RWPE2 (cell line): ENCODE measurements at regions not wholly inside any gene's neighbourhood (a gene's known extent, or its start where the extent isn't known, plus 50 kb on each side); places are given as distances from the start of the nearest gene placed in this dataset.
"Not testable (repeated sequence)": the region's sequence is repeated elsewhere in the genome, so short reads cannot be mapped to it uniquely, and the experiment has no call there.

Source experiments
- ATAC-seq: fragments of 200-7000 bp; cut with Tn5 transposase; 3 replicates; pipeline ENCODE4 v1.9.1; 2021; ENCODE audit warnings: low read depth
- DNase-seq: peaks from one replicate; pipeline ENCODE4 v3.0.0-alpha.2; 2020; ENCODE audit warnings: low spot score
- H3K27ac ChIP-seq: fragments of 450-650 bp; 2 replicates; pipeline ENCODE4 v1.5.1; 2017; ENCODE audit warnings: mild to moderate bottlenecking; ENCODE audit not compliant: poor library complexity, severe bottlenecking
- H3K27me3 ChIP-seq: fragments of 250-450 bp; sonication (Bioruptor Pico); 2 replicates; pipeline ENCODE4 v1.5.1; 2021; ENCODE audit warnings: mild to moderate bottlenecking, moderate library complexity; ENCODE audit not compliant: insufficient read depth, poor library complexity, severe bottlenecking
- H3K36me3 ChIP-seq: fragments of 250-450 bp; sonication (Bioruptor Pico); 2 replicates; pipeline ENCODE4 v1.5.1; 2020; ENCODE audit warnings: low read depth, mild to moderate bottlenecking, moderate library complexity
- H3K4me1 ChIP-seq: fragments of 250-450 bp; sonication (Bioruptor Pico); 2 replicates; pipeline ENCODE4 v1.5.1; 2021; ENCODE audit warnings: mild to moderate bottlenecking, moderate library complexity; ENCODE audit not compliant: insufficient read depth, poor library complexity, severe bottlenecking
- H3K4me3 ChIP-seq: fragments of 250-450 bp; sonication (Bioruptor Pico); 2 replicates; pipeline ENCODE4 v1.5.1; 2021; ENCODE audit warnings: mild to moderate bottlenecking, moderate library complexity; ENCODE audit not compliant: severe bottlenecking
- H3K9me3 ChIP-seq: fragments of 250-450 bp; sonication (Bioruptor Pico); 2 replicates; pipeline ENCODE4 v1.5.1; 2021; ENCODE audit warnings: mild to moderate bottlenecking, moderate library complexity; ENCODE audit not compliant: severe bottlenecking
- TF ChIP-seq, protein P1 (sequence below): fragments of 450-650 bp; IDR thresholded peaks from one replicate; pipeline ENCODE4 v1.5.1; 2017; ENCODE audit warnings: mild to moderate bottlenecking, moderate library complexity; ENCODE audit not compliant: poor library complexity, severe bottlenecking

- H3K9me3 ChIP-seq, ATAC-seq, H3K36me3 ChIP-seq, H3K27ac ChIP-seq, H3K27me3 ChIP-seq, H3K4me1 ChIP-seq, DNase-seq, H3K4me3 ChIP-seq: not testable (repeated sequence)
- TF ChIP-seq, protein P1, sequence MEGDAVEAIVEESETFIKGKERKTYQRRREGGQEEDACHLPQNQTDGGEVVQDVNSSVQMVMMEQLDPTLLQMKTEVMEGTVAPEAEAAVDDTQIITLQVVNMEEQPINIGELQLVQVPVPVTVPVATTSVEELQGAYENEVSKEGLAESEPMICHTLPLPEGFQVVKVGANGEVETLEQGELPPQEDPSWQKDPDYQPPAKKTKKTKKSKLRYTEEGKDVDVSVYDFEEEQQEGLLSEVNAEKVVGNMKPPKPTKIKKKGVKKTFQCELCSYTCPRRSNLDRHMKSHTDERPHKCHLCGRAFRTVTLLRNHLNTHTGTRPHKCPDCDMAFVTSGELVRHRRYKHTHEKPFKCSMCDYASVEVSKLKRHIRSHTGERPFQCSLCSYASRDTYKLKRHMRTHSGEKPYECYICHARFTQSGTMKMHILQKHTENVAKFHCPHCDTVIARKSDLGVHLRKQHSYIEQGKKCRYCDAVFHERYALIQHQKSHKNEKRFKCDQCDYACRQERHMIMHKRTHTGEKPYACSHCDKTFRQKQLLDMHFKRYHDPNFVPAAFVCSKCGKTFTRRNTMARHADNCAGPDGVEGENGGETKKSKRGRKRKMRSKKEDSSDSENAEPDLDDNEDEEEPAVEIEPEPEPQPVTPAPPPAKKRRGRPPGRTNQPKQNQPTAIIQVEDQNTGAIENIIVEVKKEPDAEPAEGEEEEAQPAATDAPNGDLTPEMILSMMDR = peak; percentile 29
These were observed 296.6 kb downstream of the ZNF37A start for GRCh38 chr10:38390725-38391124.

DNA sequence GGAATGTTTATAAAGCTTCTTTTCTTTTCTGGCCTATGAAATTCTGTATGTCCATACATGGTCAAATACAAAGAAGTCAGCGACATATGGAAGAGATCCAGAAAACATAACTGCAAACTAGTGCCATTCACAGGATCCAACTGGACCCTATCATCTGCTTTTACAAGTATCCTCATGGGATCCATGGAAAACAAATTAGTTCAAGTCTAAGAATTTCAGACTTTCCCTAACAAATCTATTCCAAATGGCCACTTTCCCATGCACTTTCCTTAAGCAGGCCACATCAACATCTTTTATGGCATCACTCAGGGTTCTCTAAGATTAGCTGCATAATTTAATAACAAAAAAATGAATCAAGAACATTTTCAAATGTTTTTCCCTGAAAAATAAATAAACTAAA lies 301.3 kb downstream of the ZNF37A start:
- H3K27ac ChIP-seq, H3K9me3 ChIP-seq, ATAC-seq, H3K36me3 ChIP-seq, DNase-seq, H3K4me1 ChIP-seq, H3K4me3 ChIP-seq, H3K27me3 ChIP-seq: not testable (repeated sequence)

DNA sequence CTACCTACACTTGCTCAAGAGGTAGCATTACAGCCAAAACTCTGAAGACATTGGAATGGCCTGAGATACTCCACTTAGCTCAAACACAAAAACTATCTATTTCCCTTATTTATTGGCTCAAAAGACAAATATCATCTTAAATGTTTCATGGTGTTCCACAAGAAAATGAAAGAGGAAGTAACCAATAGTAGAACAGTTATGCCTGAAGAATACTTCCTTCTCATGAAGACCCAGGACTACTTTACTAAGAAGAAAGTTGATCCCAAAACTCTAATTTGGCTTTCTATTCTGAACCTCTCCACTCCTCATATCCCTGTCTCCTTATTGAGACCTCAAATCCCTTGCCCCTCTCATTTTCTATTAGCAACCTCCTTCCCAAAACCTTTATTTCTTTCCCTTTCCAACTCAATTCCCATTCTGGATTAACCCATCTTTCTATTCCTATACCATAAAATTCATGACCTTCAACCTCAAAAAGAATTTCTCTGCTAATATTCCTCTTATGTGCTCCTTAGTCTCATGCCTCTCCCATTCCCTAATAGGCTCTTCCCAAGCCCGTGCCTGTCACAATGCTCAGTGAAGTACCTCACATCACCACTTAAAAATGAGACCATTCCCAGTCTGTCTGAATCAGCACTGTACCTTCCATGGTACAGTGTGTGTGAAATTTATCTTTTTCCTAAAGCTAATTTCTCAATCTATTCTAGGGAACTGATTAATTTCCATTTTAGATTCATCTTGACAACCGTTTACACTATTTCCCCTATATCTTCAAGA lies 302.2 kb downstream of the ZNF37A start:
- DNase-seq, H3K4me3 ChIP-seq, H3K36me3 ChIP-seq, H3K9me3 ChIP-seq, H3K27me3 ChIP-seq, H3K27ac ChIP-seq, H3K4me1 ChIP-seq: not testable (repeated sequence)
- ATAC-seq = peak; percentile 51; the same call in 1 of the 3 replicates

DNA sequence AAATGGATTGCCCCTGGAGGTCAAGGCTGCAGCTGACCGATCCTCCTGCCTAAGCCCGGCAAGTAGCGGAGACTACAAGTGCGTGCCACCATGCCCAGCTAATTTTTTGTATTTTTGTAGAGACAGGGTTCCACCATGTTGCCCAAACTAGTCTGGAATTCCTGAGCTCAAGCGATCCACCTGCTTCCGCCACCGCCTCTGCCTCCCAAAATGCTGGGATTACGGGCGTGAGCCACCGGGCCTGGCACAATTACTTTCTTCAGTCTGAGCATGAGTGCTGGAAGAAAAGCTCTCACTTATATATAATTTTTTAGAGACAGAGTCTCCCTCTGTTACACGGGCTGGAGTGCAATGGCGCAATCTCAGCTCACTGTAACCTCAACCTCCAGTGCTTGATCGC lies 307.4 kb downstream of the ZNF37A start:
- not testable (repeated sequence) for ATAC-seq, H3K36me3 ChIP-seq, H3K4me3 ChIP-seq, DNase-seq, H3K4me1 ChIP-seq, H3K27me3 ChIP-seq, H3K9me3 ChIP-seq, H3K27ac ChIP-seq

DNA sequence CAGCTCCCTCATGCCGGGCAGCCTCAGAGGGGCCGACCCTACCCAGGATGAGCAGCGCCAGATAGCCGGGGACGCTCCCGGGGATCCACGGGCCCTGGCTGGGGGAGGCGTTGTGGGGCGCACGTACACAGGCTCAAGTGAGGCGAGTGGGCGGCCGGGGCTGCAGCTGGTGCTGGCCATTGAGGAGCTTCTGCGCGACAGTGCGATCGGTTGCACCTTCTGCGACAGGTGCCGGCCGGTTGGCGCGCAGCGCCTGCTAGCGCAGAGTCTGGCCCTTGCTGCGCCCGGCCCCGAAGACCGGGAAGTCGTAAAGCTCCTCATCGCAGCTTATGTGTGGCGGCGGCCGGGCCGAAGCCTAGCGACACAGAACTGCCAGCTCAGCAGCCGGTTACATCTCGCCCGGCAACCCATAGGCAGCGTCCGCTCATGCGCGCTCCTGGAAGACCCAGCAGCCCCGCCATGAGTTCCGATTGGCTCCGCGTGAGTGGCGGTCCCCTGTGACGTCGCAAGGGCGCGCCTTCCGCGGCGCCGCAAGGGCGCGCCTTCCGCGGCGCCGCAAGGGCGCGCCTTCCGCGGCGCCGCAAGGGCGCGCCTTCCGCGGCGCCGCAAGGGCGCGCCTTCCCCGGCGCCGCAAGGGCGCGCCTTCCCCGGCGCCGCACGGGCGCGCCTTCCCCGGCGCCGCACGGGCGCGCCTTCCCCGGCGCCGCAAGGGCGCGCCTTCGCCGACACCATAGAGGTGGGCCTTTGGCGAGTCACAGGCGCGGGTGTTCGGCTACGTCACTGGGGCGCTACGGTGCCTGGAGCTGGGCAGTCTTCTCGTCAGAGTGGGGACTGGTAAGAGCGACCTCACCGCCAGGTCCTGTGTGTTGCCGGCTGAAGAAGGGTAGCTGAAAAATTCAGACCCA lies 308.6 kb downstream of the ZNF37A start:
- not testable (repeated sequence) for H3K27me3 ChIP-seq, H3K36me3 ChIP-seq, H3K9me3 ChIP-seq, H3K4me1 ChIP-seq
- peak; percentile 98 for ATAC-seq
- H3K27ac ChIP-seq = peak overlapping the region; percentile 70
- DNase-seq = peak; percentile 92
- H3K4me3 ChIP-seq = peak overlapping the region; percentile 68

GRCh38 chr10:38403347-38404117 lies 309.4 kb downstream of the ZNF37A start:
- not testable (repeated sequence) for H3K4me1 ChIP-seq, H3K27me3 ChIP-seq, ATAC-seq, H3K36me3 ChIP-seq, H3K9me3 ChIP-seq, DNase-seq
- Histone ChIP-seq H3K4me3 (peak overlapping the region; percentile 68), H3K27ac (peak overlapping the region; percentile 70)

- H3K4me1 ChIP-seq, H3K27ac ChIP-seq, H3K36me3 ChIP-seq, ATAC-seq, DNase-seq, H3K27me3 ChIP-seq, H3K4me3 ChIP-seq, H3K9me3 ChIP-seq: not testable (repeated sequence)
These were observed 329.5 kb downstream of the ZNF37A start for GRCh38 chr10:38423634-38424033.

DNA sequence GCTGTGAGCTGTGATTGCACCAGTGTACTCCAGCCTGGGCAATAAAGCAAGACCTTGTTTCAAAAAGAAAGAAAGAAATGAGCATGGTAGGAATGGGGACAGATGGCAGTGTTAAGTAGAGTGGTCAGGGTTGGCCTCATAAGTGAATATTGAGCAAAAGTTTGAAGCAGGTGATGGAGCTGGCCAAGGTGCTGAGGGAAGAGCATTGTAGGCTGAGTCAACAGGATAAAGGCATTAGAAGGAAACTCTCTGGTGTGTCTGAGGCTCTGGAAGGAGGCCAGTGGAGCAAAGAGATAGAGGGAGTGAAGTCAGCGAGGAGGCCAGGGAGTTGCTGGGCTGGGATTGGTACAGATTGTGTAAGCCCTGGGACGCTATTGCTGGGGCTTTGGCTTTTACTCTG lies 336.1 kb downstream of the ZNF37A start:
- H3K4me1 ChIP-seq, ATAC-seq, H3K4me3 ChIP-seq, H3K27ac ChIP-seq, DNase-seq, H3K36me3 ChIP-seq, H3K27me3 ChIP-seq, H3K9me3 ChIP-seq: not testable (repeated sequence)

DNA sequence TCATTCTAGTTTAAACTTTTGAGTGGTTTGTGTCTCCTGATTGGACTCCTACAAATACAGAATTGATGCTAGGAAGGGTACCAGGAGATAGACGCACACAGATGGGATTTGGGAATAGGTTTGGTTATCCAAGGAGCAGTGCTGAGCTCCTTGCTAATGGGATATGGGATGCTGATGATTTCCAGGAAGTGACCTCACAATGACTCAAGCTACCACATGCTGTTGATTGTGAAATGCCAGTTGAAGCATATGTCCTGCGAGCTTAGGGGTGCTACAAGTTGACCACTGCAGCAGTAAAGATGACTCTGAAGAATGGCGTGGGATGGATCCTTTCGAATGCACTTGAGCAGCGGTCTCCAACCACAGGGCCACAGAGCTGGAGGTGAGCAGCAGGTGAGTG lies 343.2 kb downstream of the ZNF37A start:
- ATAC-seq, H3K4me3 ChIP-seq, H3K27me3 ChIP-seq, H3K36me3 ChIP-seq, H3K9me3 ChIP-seq, DNase-seq, H3K4me1 ChIP-seq, H3K27ac ChIP-seq: not testable (repeated sequence)
